Loucy (cell line): ENCODE measurements at regions not wholly inside any gene's neighbourhood (a gene's known extent, or its start where the extent isn't known, plus 50 kb on each side); places are given as distances from the start of the nearest gene placed in this dataset.

ENCODE experiments used
- H2AFZ ChIP-seq: fragments of 200-600 bp; sonication (generic); 2 replicates; pipeline ENCODE4 v1.6.0; 2016; ENCODE audit warnings: antibody characterized with exemption, mild to moderate bottlenecking, low read length, moderate library complexity
- H3F3A ChIP-seq: fragments of 200-600 bp; 2 replicates; pipeline ENCODE4 v1.6.0; 2016; ENCODE audit warnings: antibody characterized with exemption, low read depth, mild to moderate bottlenecking
- H3K27me3 ChIP-seq: fragments of 200-600 bp; sonication (generic); 2 replicates; pipeline ENCODE4 v1.6.1; 2014; ENCODE audit warnings: low read length, mild to moderate bottlenecking; ENCODE audit not compliant: insufficient read depth, poor library complexity, severe bottlenecking
- H3K36me3 ChIP-seq: fragments of 200-600 bp; sonication (generic); 2 replicates; pipeline ENCODE4 v1.6.1; 2016; ENCODE audit warnings: low read length; ENCODE audit not compliant: insufficient read depth
- H3K4me1 ChIP-seq: fragments of 200-600 bp; sonication (generic); 2 replicates; pipeline ENCODE4 v1.5.1; 2014; ENCODE audit warnings: low read length, mild to moderate bottlenecking; ENCODE audit not compliant: insufficient read depth, poor library complexity, severe bottlenecking
- H3K4me2 ChIP-seq: fragments of 200-600 bp; sonication (generic); 2 replicates; pipeline ENCODE4 v1.6.0; 2014; ENCODE audit warnings: antibody characterized with exemption, low read length, low read depth, mild to moderate bottlenecking; ENCODE audit not compliant: poor library complexity, severe bottlenecking
- H3K4me3 ChIP-seq: fragments of 200-600 bp; sonication (generic); 2 replicates; pipeline ENCODE4 v1.5.1; 2014; ENCODE audit warnings: low read length, mild to moderate bottlenecking, mixed read lengths; ENCODE audit not compliant: poor library complexity, severe bottlenecking
- H3K79me2 ChIP-seq: fragments of 200-600 bp; sonication (generic); 2 replicates; pipeline ENCODE4 v1.6.1; 2014; ENCODE audit warnings: low read length; ENCODE audit not compliant: insufficient read depth
- H3K9ac ChIP-seq: fragments of 200-600 bp; sonication (generic); 2 replicates; pipeline ENCODE4 v1.6.0; 2014; ENCODE audit warnings: mild to moderate bottlenecking, low read depth, low read length, moderate library complexity; ENCODE audit not compliant: poor library complexity, severe bottlenecking
- H3K9me2 ChIP-seq: fragments of 200-600 bp; sonication (generic); replicated peaks from 2 replicates; pipeline ENCODE4 v1.6.1; 2016; ENCODE audit warnings: low read depth, low read length, mixed read lengths
- H3K9me3 ChIP-seq: fragments of 200-600 bp; sonication (generic); 2 replicates; pipeline ENCODE4 v1.6.1; 2014; ENCODE audit warnings: mild to moderate bottlenecking, antibody characterized with exemption, low read length, low read depth; ENCODE audit not compliant: insufficient read depth
- H4K20me1 ChIP-seq: fragments of 200-600 bp; sonication (generic); 2 replicates; pipeline ENCODE4 v1.6.0; 2014; ENCODE audit warnings: antibody characterized with exemption, low read length, mild to moderate bottlenecking; ENCODE audit not compliant: insufficient read depth, poor library complexity, severe bottlenecking
- EZH2phosphoT487 ChIP-seq: fragments of 200-600 bp; IDR thresholded peaks from 2 replicates; pipeline ENCODE4 v1.6.1; 2018; ENCODE audit warnings: antibody characterized with exemption, mild to moderate bottlenecking, moderate library complexity, borderline replicate concordance
- TF ChIP-seq, protein P1 (sequence below): fragments of 200-600 bp; sonication (generic); conservative IDR thresholded peaks from 2 replicates; pipeline ENCODE4 v1.5.1; 2014; ENCODE audit warnings: mild to moderate bottlenecking, antibody characterized with exemption, low read length

DNA sequence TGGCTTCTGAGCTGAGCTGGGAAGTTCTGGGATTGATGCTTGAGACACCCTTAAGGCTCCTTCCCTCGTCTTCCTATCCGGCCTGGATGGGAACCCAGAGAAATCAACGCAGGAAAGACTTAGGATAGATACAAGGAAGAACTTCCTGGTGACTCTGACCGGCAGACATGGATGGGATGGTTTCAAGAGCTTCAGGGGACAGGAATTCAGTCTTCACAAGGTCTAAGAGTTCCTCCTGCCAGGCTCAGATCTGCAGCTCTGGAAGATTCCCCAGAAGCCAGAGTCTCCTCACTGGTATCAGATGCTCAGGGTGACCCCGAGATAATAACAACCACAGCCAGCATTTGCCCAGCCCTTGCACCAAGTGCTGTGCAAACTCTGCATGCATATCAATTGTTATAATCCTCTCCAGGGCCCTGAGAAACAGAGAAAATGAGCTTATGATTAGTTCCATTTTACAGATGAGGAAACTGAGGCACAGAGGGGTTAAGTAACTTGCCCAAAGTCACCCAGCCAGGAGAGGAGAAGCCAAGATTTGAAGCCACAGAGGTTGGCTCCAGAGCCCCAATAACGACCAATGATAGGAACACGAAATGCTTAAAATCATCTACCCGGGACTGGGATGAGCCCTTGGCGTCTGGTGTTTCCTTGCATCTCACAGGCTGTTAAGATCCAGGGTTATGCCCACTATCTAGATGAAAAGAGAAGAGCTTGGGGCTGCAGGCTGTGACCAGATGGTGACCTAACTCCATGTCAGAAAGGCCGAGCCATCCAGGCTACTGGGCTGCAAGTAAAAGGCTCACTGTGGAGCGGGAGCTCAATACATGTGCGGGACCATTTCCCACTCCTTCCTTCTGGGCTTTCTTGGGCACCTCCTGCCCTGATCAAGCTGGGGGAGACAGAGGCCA, 119.8 kb downstream of the C9orf50 start:
- H3K9ac ChIP-seq: no peak overlapping the region
- H2AFZ ChIP-seq: no peak overlapping the region
- TF ChIP-seq EZH2phosphoT487: no peak
- TF ChIP-seq, protein P1, sequence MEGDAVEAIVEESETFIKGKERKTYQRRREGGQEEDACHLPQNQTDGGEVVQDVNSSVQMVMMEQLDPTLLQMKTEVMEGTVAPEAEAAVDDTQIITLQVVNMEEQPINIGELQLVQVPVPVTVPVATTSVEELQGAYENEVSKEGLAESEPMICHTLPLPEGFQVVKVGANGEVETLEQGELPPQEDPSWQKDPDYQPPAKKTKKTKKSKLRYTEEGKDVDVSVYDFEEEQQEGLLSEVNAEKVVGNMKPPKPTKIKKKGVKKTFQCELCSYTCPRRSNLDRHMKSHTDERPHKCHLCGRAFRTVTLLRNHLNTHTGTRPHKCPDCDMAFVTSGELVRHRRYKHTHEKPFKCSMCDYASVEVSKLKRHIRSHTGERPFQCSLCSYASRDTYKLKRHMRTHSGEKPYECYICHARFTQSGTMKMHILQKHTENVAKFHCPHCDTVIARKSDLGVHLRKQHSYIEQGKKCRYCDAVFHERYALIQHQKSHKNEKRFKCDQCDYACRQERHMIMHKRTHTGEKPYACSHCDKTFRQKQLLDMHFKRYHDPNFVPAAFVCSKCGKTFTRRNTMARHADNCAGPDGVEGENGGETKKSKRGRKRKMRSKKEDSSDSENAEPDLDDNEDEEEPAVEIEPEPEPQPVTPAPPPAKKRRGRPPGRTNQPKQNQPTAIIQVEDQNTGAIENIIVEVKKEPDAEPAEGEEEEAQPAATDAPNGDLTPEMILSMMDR: no peak

DNA sequence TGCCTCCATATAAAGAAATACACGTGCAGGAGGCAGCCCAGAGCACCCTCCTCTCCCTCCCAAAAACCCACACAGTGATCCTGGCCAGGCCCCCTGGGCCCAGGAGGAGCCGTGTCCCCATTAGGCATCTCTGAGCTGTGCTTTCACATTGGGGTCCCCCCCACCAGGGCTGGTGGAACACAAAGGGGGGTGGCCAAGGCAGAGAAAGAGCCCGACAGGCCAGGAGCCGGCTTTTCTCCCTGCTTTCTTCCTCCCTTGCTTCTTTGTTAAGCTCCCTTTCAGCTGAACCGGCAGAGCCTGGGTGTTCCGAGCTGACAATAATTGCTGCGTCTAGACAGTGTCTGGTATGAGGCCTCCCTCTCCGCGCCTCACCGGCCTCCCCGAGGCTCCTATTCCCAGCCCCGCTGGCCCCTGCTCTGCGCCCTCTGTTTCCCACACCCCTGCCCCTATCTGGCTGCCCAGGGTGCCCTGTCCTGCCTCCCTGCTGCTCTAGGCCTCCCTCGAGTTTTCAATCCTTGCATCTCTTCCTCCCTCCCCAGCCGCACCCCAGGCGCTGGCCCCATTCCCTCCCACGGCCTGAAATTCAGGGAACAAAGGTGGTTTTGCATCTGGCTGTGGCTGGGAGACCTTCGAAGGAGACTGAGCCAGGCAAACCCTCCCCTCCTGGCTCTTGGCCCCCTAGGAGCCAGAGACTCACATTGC, 120.6 kb downstream of the C9orf50 start:
- Histone ChIP-seq H4K20me1 (no peaks in the 10 kb centered on the region), H3K9me2 (no peaks in the 10 kb centered on the region), H3K4me1 (peaks cover 14% of the 10 kb centered on the region), H3K79me2 (no peaks in the 10 kb centered on the region), H3K4me2 (no peak overlapping the region), H3K9me3 (no peaks in the 10 kb centered on the region), H3K9ac (no peak overlapping the region), H2AFZ (no peak overlapping the region), H3K36me3 (no peaks in the 10 kb centered on the region), H3F3A (no peaks in the 10 kb centered on the region), H3K4me3 (no peak overlapping the region), H3K27me3 (no peaks in the 10 kb centered on the region)
- TF ChIP-seq, protein P1: no peak
- TF ChIP-seq EZH2phosphoT487: no peak

More for the DNA sequence above, 119.8 kb downstream of the C9orf50 start:
- no peaks in the 10 kb centered on the region for H3K79me2 ChIP-seq
- no peaks in the 10 kb centered on the region for H4K20me1 ChIP-seq
- H3K4me1 ChIP-seq: peaks cover 10% of the 10 kb centered on the region
- no peaks in the 10 kb centered on the region for H3K36me3 ChIP-seq
- no peaks in the 10 kb centered on the region for H3F3A ChIP-seq
- H3K4me2 ChIP-seq: no peak overlapping the region
- H3K27me3 ChIP-seq: no peaks in the 10 kb centered on the region
- H3K9me2 ChIP-seq: no peaks in the 10 kb centered on the region
- H3K9me3 ChIP-seq: no peaks in the 10 kb centered on the region
- no peak overlapping the region for H3K4me3 ChIP-seq

DNA sequence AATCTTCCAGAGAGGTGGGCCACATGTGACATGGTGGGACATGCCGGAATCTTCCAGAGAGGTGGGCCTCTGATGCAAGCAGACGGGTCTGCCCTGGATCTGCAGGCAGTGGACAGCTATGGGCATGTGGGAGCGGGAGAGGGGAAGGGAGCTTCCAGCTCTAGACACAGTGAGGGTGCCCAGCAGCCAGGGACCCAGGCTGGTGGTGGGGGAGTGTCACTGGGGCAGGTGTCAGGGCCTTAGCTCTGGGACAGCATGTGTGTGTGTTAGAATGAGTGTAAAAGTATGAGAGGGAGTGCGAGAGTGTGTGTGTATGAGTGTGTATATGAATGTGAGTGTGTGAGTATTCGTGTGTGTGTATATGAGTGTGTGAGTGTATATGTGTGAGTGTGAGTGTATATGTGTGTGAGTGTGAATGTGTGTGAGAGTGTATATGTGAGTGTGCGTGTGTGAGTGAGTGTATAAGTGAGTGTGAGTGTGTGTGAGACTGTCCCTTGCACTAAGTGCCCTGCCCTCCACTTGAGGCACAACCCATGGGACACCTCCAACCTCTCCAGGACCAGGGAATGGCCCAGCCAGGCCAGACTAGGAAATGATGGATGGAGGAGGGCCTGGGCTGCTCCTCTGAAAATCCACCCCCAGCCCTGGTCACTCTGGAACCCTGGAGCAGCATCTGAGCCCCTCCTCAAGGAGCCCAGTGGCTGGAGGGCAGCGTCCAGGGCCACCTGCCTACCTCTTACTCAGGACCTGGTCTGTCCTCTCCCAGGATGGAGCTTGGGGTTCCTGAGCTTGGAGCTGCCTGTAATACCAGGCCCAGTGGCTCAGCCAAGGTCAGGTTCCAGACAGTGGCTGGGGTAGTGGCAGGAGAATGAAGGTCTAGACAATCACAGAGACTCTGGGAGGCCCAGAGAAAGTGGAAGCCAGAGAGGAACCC, 122.2 kb downstream of the C9orf50 start:
- H3K4me2 ChIP-seq: no peak overlapping the region
- no peaks in the 10 kb centered on the region for H3K79me2 ChIP-seq
- TF ChIP-seq, protein P1: no peak
- TF ChIP-seq EZH2phosphoT487: no peak
- no peaks in the 10 kb centered on the region for H3K9me3 ChIP-seq
- H3K36me3 ChIP-seq: no peaks in the 10 kb centered on the region
- H3K9ac ChIP-seq: no peak overlapping the region
- H4K20me1 ChIP-seq: no peaks in the 10 kb centered on the region
- no peak overlapping the region for H2AFZ ChIP-seq
- no peaks in the 10 kb centered on the region for H3F3A ChIP-seq
- H3K4me1 ChIP-seq: peaks cover 11% of the 10 kb centered on the region
- H3K27me3 ChIP-seq: no peaks in the 10 kb centered on the region
- H3K4me3 ChIP-seq: no peak overlapping the region
- no peaks in the 10 kb centered on the region for H3K9me2 ChIP-seq
